Heart left ventricle (tissue), 16 donors: ENCODE measurements at regions not wholly inside any gene's neighbourhood (a gene's known extent, or its start where the extent isn't known, plus 50 kb on each side); places are given as distances from the start of the nearest gene placed in this dataset.

Source experiments
- ATAC-seq, 4 donors: fragments of 200-7000 bp; cut with Tn5 transposase; one replicate each; pipeline ENCODE4 v1.9.1; 2020 to 2022; ENCODE audit warnings: moderate library complexity in 4 of 4, mild to moderate bottlenecking in 3 of 4, moderate number of reproducible peaks in 1 of 4
- DNase-seq, 5 donors: peaks; one replicate each; pipeline ENCODE4 v3.0.0-alpha.2; 2020
- H3K27ac ChIP-seq, 12 donors: fragments of 200-600 bp; sonication (generic) in 4 of 12; one replicate each; pipeline versions ENCODE4 v1.5.0 to v1.8.0; 2016 to 2022; ENCODE audit warnings: mild to moderate bottlenecking in 2 of 12
- H3K27me3 ChIP-seq, 9 donors: fragments of 200-600 bp; sonication (generic) in 2 of 9; one replicate each; pipeline versions ENCODE4 v1.5.1 to v1.8.0; 2016 to 2022; ENCODE audit warnings: mild to moderate bottlenecking in 3 of 9
- H3K36me3 ChIP-seq, 9 donors: fragments of 200-600 bp; sonication (generic) in 2 of 9; one replicate each; pipeline versions ENCODE4 v1.5.0 to v1.8.0; 2018 to 2022; ENCODE audit warnings: mild to moderate bottlenecking in 2 of 9
- H3K4me1 ChIP-seq, 12 donors: fragments of 200-600 bp; sonication (generic) in 4 of 12; one replicate each; pipeline versions ENCODE4 v1.5.0 to v1.8.0; 2016 to 2022; ENCODE audit warnings: mild to moderate bottlenecking in 3 of 12
- H3K4me3 ChIP-seq, 12 donors: fragments of 200-600 bp; sonication (generic) in 4 of 12; one replicate each; pipeline versions ENCODE4 v1.5.0 to v1.8.0; 2017 to 2022; ENCODE audit warnings: mild to moderate bottlenecking in 9 of 12, moderate library complexity in 4 of 12
- H3K9me3 ChIP-seq, 12 donors: fragments of 200-600 bp; sonication (generic) in 4 of 12; one replicate each; pipeline versions ENCODE4 v1.5.0 to v1.8.0; 2016 to 2022; ENCODE audit warnings: mild to moderate bottlenecking in 1 of 12
- CTCF ChIP-seq, 12 donors: fragments of 200-600 bp; sonication (generic) in 4 of 12; IDR thresholded peaks; one replicate each; pipeline versions ENCODE4 v1.5.0 to v1.8.0; 2018 to 2022; ENCODE audit warnings: antibody characterized with exemption in 12 of 12, mild to moderate bottlenecking in 5 of 12
- POLR2A ChIP-seq, 2 donors: fragments of 450-650 bp; IDR thresholded peaks; one replicate each; pipeline ENCODE4 v1.6.1; 2017; ENCODE audit warnings: antibody characterized with exemption in 2 of 2, mild to moderate bottlenecking in 2 of 2, moderate library complexity in 2 of 2
- WGBS, 4 donors: extraction: QIAGEN DNeasy Blood & Tissue Kit in 2 of 4; methylation state at CpG; one replicate each; pipeline versions ENCODE4 v1.1.5 to v1.1.7; 2013 to 2018; 5-methylcytosine and 5-hydroxymethylcytosine counted together
- intact Hi-C, 10 donors: fragments of 100-400 bp; cut with DNase I; formaldehyde crosslinking; loops; one replicate each; pipeline versions ENCODE4 v1.11.1 to v1.14.2; 2022
- donor health status: ischemic (EF 13 %, LVEDD 7.1; RV severe dilation, severe dysfunction).
- donor health status: healthy with polysubstance abuse.
- donor health status: DM: no; HTN: yes; CAD: no.
- donor health status: DM: no; HTN: no; CAD: no.
- donor health status: ischemic (EF 25% LVEDD 6.9; RV normal size, moderate dysfunction).
- donor health status: ischemic (EF 25% LVEDD 5.7; RV mildly dilated, moderate dysfunction).
- donor health status: healthy.
- donor health status: DM: yes; HTN: yes; CAD: no.
- donor health status: ischemic (EF 35%, LVEDD 5.7; RV mildly dilated, moderate dysfunction).
- donor health status: nonischemic (EF 11% LVEDD 7.7; RV severe dilation, severe dysfunction).
- donor health status: DM: yes; HTN: yes; CAD: no.
- donor health status: PGD.
- donor health status: ischemic (EF 29% LVEDD 5.4; RV normal size, mild dysfunction).
- donor health status: nonischemic (EF 23%, LVEDD 6.1; RV moderate dilation, normal function).

- TF ChIP-seq CTCF (IDR thresholded peaks at IDR 0.05) (no peak), POLR2A (IDR thresholded peaks at IDR 0.05) (no peak)
- H3K4me1 ChIP-seq = no peaks in the 10 kb centered on the region
- WGBS, 4 donors = 58 to 68% (median 63%) methylated on average over 4 of the region's 4 CpGs
- H3K36me3 ChIP-seq = no peaks in the 10 kb centered on the region
- H3K27ac ChIP-seq = no peak overlapping the region
- intact Hi-C loops = no loop called here
- no peak overlapping the region for H3K4me3 ChIP-seq
- DNase-seq (no peak), ATAC-seq (no peak)
- no peaks in the 10 kb centered on the region for H3K27me3 ChIP-seq
- H3K9me3 ChIP-seq = no peaks in the 10 kb centered on the region
These were observed 334.3 kb upstream of the SYT1 start for GRCh38 chr12:78530100-78530765.

- Histone ChIP-seq H3K36me3 (no peaks in the 10 kb centered on the region), H3K4me3 (no peak overlapping the region), H3K4me1 (no peaks in the 10 kb centered on the region), H3K9me3 (no peaks in the 10 kb centered on the region), H3K27ac (no peak overlapping the region), H3K27me3 (no peaks in the 10 kb centered on the region)
- 50 to 53% (median 52%) methylated on average over 2 of the region's 2 CpGs for WGBS, 4 donors
- TF ChIP-seq CTCF (IDR thresholded peaks at IDR 0.05) = no peak
- TF ChIP-seq POLR2A (IDR thresholded peaks at IDR 0.05) = no peak
- DNase-seq = no peak
- ATAC-seq = no peak
- intact Hi-C loops = no loop called here
These were observed 332.6 kb upstream of the SYT1 start for GRCh38 chr12:78531831-78532458.

GRCh38 chr12:78534311-78534710 is 330.3 kb upstream of the SYT1 start:
- TF ChIP-seq CTCF (IDR thresholded peaks at IDR 0.05) (no peak), POLR2A (IDR thresholded peaks at IDR 0.05) (no peak)
- Histone ChIP-seq H3K27ac (no peak overlapping the region), H3K9me3 (no peaks in the 10 kb centered on the region), H3K27me3 (no peaks in the 10 kb centered on the region), H3K36me3 (no peaks in the 10 kb centered on the region), H3K4me3 (no peak overlapping the region), H3K4me1 (no peaks in the 10 kb centered on the region)
- no peak for DNase-seq
- intact Hi-C loops = no loop called here
- 52 to 70% (median 59%) methylated on average over 1 of the region's 1 CpG for WGBS, 4 donors
- no peak for ATAC-seq

- intact Hi-C loops = no loop called here
- H3K4me1 ChIP-seq = no peaks in the 10 kb centered on the region
- WGBS, 4 donors = 65 to 87% (median 85%) methylated on average over 7 of the region's 7 CpGs
- H3K36me3 ChIP-seq = no peaks in the 10 kb centered on the region
- no peaks in the 10 kb centered on the region for H3K27me3 ChIP-seq
- ATAC-seq (no peak), DNase-seq (no peak)
- H3K4me3 ChIP-seq = no peak overlapping the region
- TF ChIP-seq CTCF (IDR thresholded peaks at IDR 0.05) = no peak
- no peaks in the 10 kb centered on the region for H3K9me3 ChIP-seq
- no peak overlapping the region for H3K27ac ChIP-seq
These were observed 323.8 kb upstream of the SYT1 start for GRCh38 chr12:78540606-78541336.
